GM12874 (cell line): ENCODE measurements at regions not wholly inside any gene's neighbourhood (a gene's known extent, or its start where the extent isn't known, plus 50 kb on each side); places are given as distances from the start of the nearest gene placed in this dataset.

ENCODE experiments used
- CTCF ChIP-seq: IDR thresholded peaks from 2 replicates; pipeline ENCODE4 v1.5.1; 2011; ENCODE audit warnings: low read depth, mild to moderate bottlenecking, control low read depth, low read length, moderate library complexity; ENCODE audit not compliant: insufficient read depth

- no peak for TF ChIP-seq CTCF
Measured at GRCh38 chr4:116839826-116840225, 245.6 kb downstream of the TRAM1L1 start.

GRCh38 chr4:116838609-116839008 is 246.8 kb downstream of the TRAM1L1 start:
- TF ChIP-seq CTCF: no peak

GRCh38 chr4:116829187-116829586 is 256.2 kb downstream of the TRAM1L1 start:
- no peak for TF ChIP-seq CTCF

GRCh38 chr4:116824172-116824571 is 261.2 kb downstream of the TRAM1L1 start:
- TF ChIP-seq CTCF: no peak

- no peak for TF ChIP-seq CTCF
Measured at GRCh38 chr4:116811730-116812129, 273.6 kb downstream of the TRAM1L1 start.

GRCh38 chr4:116796022-116796421 is 289.4 kb downstream of the TRAM1L1 start:
- no peak for TF ChIP-seq CTCF

GRCh38 chr4:116788723-116789122 is 296.7 kb downstream of the TRAM1L1 start:
- no peak for TF ChIP-seq CTCF

- no peak for TF ChIP-seq CTCF
Measured at GRCh38 chr4:116755051-116755450, 330.3 kb downstream of the TRAM1L1 start.
